K562 (cell line): ENCODE measurements at regions not wholly inside any gene's neighbourhood (a gene's known extent, or its start where the extent isn't known, plus 50 kb on each side); places are given as distances from the start of the nearest gene placed in this dataset.

Source experiments
- ATAC-seq: fragments of 200-7000 bp; cut with Tn5 transposase; 3 replicates; pipeline ENCODE4 v1.9.1; 2020; ENCODE audit warnings: moderate library complexity
- BruUV-seq: library from RNA; stranded (reverse); fragments of 400-500 nt; replicated peaks from 2 replicates; lab custom pipeline; 2021; lab: Mats Ljungman, UMichigan
- CTCF ChIA-PET: fragments of 300-600 bp; formaldehyde crosslinking; extraction: SDS; loops from one replicate; lab custom pipeline; 2021; ENCODE audit warnings: low intra/inter-chr PET ratio; lab: Yijun Ruan, JAX
- POLR2A ChIA-PET: fragments of 300-600, 350-650 bp; sonication (Branson Sonifier 250); formaldehyde crosslinking; extraction: SDS; loops from one replicate; lab custom pipeline; 2021; ENCODE audit warnings: antibody characterized with exemption, inconsistent platforms; lab: Yijun Ruan, JAX
- DNase-seq, 4 experiments: peaks; one replicate each; pipeline versions ENCODE4 v3.0.0 to v3.0.0-alpha.2; 2011 to 2018; ENCODE audit warnings: low spot score in 3 of 4, mixed read lengths in 3 of 4; ENCODE audit errors: extremely low read depth in 1 of 4
- FAIRE-seq: peaks from 2 replicates; lab custom pipeline; 2011; peaks lifted over from hg19 to GRCh38; lab: Jason Lieb, UNC
- H2AFZ ChIP-seq: 2 replicates; pipeline ENCODE4 v1.6.0; 2011; ENCODE audit warnings: low read depth, low read length, control low read depth, inconsistent platforms
- H3K27ac ChIP-seq: fragments of 200-600 bp; 3 replicates; pipeline ENCODE4 v1.8.0; 2011; ENCODE audit warnings: low read depth, mild to moderate bottlenecking, control low read depth, inconsistent platforms, low read length, moderate library complexity, mixed read lengths; ENCODE audit errors: extremely low read depth
- H3K27me3 ChIP-seq, 2 experiments: fragments of 300-600 bp in 1 of 2; 2 replicates in 1 of 2; 3 replicates in 1 of 2; pipeline versions ENCODE4 v1.6.0 to v1.8.0; 2011; ENCODE audit warnings: inconsistent platforms in 2 of 2, low read length in 2 of 2, mild to moderate bottlenecking in 1 of 2, mixed read lengths in 1 of 2, moderate library complexity in 1 of 2; ENCODE audit not compliant: control insufficient read depth in 2 of 2, insufficient read depth in 2 of 2
- H3K36me3 ChIP-seq: fragments of 300-600 bp; 3 replicates; pipeline ENCODE4 v1.8.0; 2011; ENCODE audit warnings: mild to moderate bottlenecking, low read length, inconsistent platforms; ENCODE audit not compliant: control insufficient read depth, insufficient read depth
- H3K4me1 ChIP-seq, 2 experiments: fragments of 200-600 bp in 1 of 2; replicated peaks in 1 of 2; 2 replicates in 1 of 2; 3 replicates in 1 of 2; pipeline versions ENCODE4 v1.5.1 to v1.8.0; 2011; ENCODE audit warnings: inconsistent platforms in 2 of 2, low read length in 2 of 2, mild to moderate bottlenecking in 1 of 2, mixed read lengths in 1 of 2, moderate library complexity in 1 of 2; ENCODE audit not compliant: control insufficient read depth in 2 of 2, insufficient read depth in 2 of 2
- H3K4me2 ChIP-seq: 2 replicates; pipeline ENCODE4 v1.6.1; 2011; ENCODE audit warnings: low read length, control low read depth, inconsistent platforms, mixed read lengths; ENCODE audit not compliant: insufficient read depth
- H3K4me3 ChIP-seq: fragments of 200-600 bp; sonication (generic), shearing (Covaris generic); 2 replicates; pipeline ENCODE4 v1.5.1; 2016; ENCODE audit warnings: control low read depth, inconsistent platforms
- H3K79me2 ChIP-seq: fragments of 200-600 bp; 3 replicates; pipeline ENCODE4 v1.8.0; 2011; ENCODE audit warnings: low read length, inconsistent platforms; ENCODE audit not compliant: control insufficient read depth, insufficient read depth
- H3K9ac ChIP-seq, 2 experiments: 2 replicates each; pipeline versions ENCODE4 v1.6.0 to v1.6.1; 2011; ENCODE audit warnings: low read depth in 2 of 2, low read length in 2 of 2, control low read depth in 1 of 2, inconsistent platforms in 1 of 2, mild to moderate bottlenecking in 1 of 2, mixed read lengths in 1 of 2; ENCODE audit not compliant: insufficient read depth in 1 of 2
- H3K9me1 ChIP-seq: one replicate; pipeline ENCODE4 v1.6.0; 2011; ENCODE audit warnings: inconsistent platforms, mild to moderate bottlenecking, low read length, moderate library complexity; ENCODE audit not compliant: control insufficient read depth, insufficient read depth
- H3K9me3 ChIP-seq: replicated peaks from 2 replicates; pipeline ENCODE4 v1.5.1; 2011; ENCODE audit warnings: low read depth, low read length, inconsistent platforms; ENCODE audit not compliant: control insufficient read depth, insufficient read depth
- H4K20me1 ChIP-seq: replicated peaks from 2 replicates; pipeline ENCODE4 v1.6.1; 2011; ENCODE audit warnings: low read length, inconsistent platforms, mixed read lengths; ENCODE audit not compliant: control insufficient read depth, insufficient read depth
- BCL6 ChIP-seq: fragments of 250-450 bp; sonication (Bioruptor Pico); IDR thresholded peaks from 2 replicates; pipeline ENCODE4 v1.4.0; 2020
- BRCA1 ChIP-seq, 2 experiments: fragments of 450-650 bp in 1 of 2; sonication (generic) in 1 of 2; formaldehyde crosslinking in 1 of 2; IDR thresholded peaks; 2 replicates each; pipeline versions ENCODE4 v1.5.0 to v1.6.1; 2017 to 2020; ENCODE audit warnings: mild to moderate bottlenecking in 1 of 2, missing genetic modification reagents in 1 of 2
- CAMTA2 ChIP-seq: fragments of 250-450 bp; sonication (Bioruptor Pico); conservative IDR thresholded peaks from 2 replicates; pipeline ENCODE4 v1.5.1; 2022
- EP300 ChIP-seq: IDR thresholded peaks from 2 replicates; pipeline ENCODE4 v1.6.1; 2012; ENCODE audit warnings: low read length, improper control_type of control experiment
- ETV6 ChIP-seq, 3 experiments: fragments of 150-350 bp in 1 of 3; sonication (generic) in 1 of 3; formaldehyde crosslinking in 1 of 3; IDR thresholded peaks; 2 replicates each; pipeline versions ENCODE4 v1.6.1 to v1.8.0; 2014 to 2022; ENCODE audit warnings: borderline replicate concordance in 2 of 3, low read depth in 2 of 3, antibody characterized with exemption in 1 of 3, low read length in 1 of 3, mild to moderate bottlenecking in 1 of 3, missing genetic modification reagents in 1 of 3
- NEUROD1 ChIP-seq: fragments of 150-350 bp; IDR thresholded peaks from 2 replicates; pipeline ENCODE4 v1.6.1; 2014; ENCODE audit warnings: borderline replicate concordance, low read length, low read depth; ENCODE audit not compliant: partially characterized antibody
- NONO ChIP-seq, 2 experiments: fragments of 200-400 bp in 1 of 2; fragments of 450-650 bp in 1 of 2; formaldehyde crosslinking in 1 of 2; IDR thresholded peaks; 2 replicates each; pipeline ENCODE4 v1.6.1; 2017; ENCODE audit warnings: low read depth in 2 of 2, mild to moderate bottlenecking in 2 of 2, moderate library complexity in 2 of 2, low read length in 1 of 2
- POLR2G ChIP-seq: fragments of 200-400 bp; formaldehyde crosslinking; IDR thresholded peaks from 2 replicates; pipeline ENCODE4 v1.6.1; 2017; ENCODE audit warnings: low read depth, mild to moderate bottlenecking, antibody characterized with exemption, low read length, moderate library complexity
- TAF1 ChIP-seq: IDR thresholded peaks from 2 replicates; pipeline ENCODE4 v1.6.1; 2011; ENCODE audit warnings: mild to moderate bottlenecking, low read length, moderate library complexity; ENCODE audit not compliant: insufficient read depth, control insufficient read depth, severe bottlenecking; ENCODE audit errors: extremely low read depth
- TEAD1 ChIP-seq, 2 experiments: fragments of 450-650 bp in 1 of 2; sonication (generic) in 1 of 2; formaldehyde crosslinking; IDR thresholded peaks; 2 replicates each; pipeline versions ENCODE4 v1.4.0 to v1.8.0; 2020 to 2022; ENCODE audit warnings: mild to moderate bottlenecking in 2 of 2, missing genetic modification reagents in 1 of 2
- TFAM ChIP-seq: fragments of 250-450 bp; sonication (Bioruptor Pico); conservative IDR thresholded peaks from 2 replicates; pipeline ENCODE4 v1.5.0; 2021; ENCODE audit warnings: mild to moderate bottlenecking, moderate library complexity
- ZNF143 ChIP-seq: sonication (generic); formaldehyde crosslinking; IDR thresholded peaks from 2 replicates; pipeline ENCODE4 v1.9.0; 2022; ENCODE audit warnings: mild to moderate bottlenecking, missing genetic modification reagents
- in situ Hi-C: fragments of 300-500 bp; cut with MboI; formaldehyde crosslinking; loops from 4 replicates; pipeline ENCODE4 v1.15.0; 2018; ENCODE audit warnings: inconsistent platforms, mixed read lengths
- intact Hi-C: fragments of 100-400 bp; cut with micrococcal nuclease; formaldehyde crosslinking; loops from 2 replicates; pipeline ENCODE4 v1.14.2; 2022
- TF ChIP-seq, protein P1 (sequence below): fragments of 450-650 bp; IDR thresholded peaks from 2 replicates; pipeline ENCODE4 v1.6.1; 2016; ENCODE audit warnings: borderline replicate concordance
- TF ChIP-seq, protein P2 (sequence below): sonication (generic); formaldehyde crosslinking; IDR thresholded peaks from 2 replicates; pipeline ENCODE4 v1.8.1; 2023; ENCODE audit warnings: mild to moderate bottlenecking, missing genetic modification reagents
- TF ChIP-seq, protein P3 (sequence below): fragments of 450-650 bp; formaldehyde crosslinking; conservative IDR thresholded peaks from 2 replicates; pipeline ENCODE4 v1.4.0; 2022; ENCODE audit warnings: mild to moderate bottlenecking, missing genetic modification characterization

DNA sequence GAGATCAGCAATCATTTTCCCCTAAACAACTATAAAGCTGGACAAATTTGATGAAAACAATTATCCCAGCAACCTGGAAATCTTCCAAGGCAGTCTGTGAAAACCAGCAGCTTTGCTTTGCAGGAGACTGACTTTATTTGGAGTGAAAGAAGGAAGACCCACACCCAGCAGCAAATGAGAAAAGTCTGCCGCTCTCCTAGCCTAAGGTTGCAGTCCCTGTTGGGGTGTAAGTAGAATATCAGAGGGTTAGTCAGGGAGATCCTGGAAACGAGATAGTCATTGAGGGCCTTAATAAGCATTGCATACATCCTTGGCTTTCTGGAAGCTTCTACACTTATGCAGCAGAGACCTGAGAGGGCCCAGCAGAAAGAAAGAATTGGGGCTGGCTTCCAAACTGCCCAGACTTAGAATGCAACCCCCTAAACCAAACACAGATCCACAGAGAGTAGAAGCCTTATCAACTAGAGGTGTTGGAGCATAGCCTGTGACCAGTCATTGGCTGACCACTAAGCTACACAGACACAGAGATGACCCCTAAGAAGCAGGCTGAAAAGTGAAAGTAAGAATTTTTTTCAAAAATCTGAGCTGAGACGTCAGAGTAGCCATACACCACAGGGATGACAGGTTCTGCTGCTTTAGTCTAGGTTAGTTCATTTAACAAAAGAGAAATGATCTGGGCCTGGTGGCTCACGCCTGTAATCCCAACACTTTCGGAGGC is 98.3 kb downstream of the LYPLAL1 start (continued):
- TF ChIP-seq NEUROD1 (no peak), EP300 (no peak), BRCA1 (IDR thresholded peaks at IDR 0.05) (no peak), BRCA1 (CRISPR knock-in tag; IDR thresholded peaks at IDR 0.05) (no peak)

DNA sequence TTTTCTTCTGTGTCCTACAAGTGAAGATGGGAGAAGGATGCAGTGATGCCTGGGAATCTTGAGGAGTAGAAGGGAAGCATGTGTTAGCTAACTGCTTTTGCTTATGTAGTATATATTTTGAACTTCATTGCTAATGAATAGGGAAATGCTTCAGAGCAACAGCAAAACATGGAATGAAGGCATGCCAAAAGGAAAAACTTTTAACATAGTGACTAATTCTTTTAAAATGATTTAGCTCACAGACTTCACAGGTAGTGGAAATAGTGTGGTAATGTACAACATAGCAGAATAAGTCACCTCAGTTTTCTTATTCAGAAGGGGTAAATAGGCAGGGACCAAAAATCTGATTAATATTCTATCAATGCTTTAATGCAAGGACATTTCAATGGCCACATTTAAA is 95.5 kb downstream of the LYPLAL1 start:
- POLR2A ChIA-PET: no interaction called here
- Histone ChIP-seq H3K27ac (no peak overlapping the region), H3K4me1 (no peaks in the 10 kb centered on the region), H2AFZ (no peak overlapping the region), H4K20me1 (no peaks in the 10 kb centered on the region), H3K27me3 (no peaks in the 10 kb centered on the region), H3K9me1 (no peaks in the 10 kb centered on the region), H3K4me3 (no peak overlapping the region), H3K9me3 (no peaks in the 10 kb centered on the region), H3K9ac (no peak overlapping the region), H3K36me3 (no peaks in the 10 kb centered on the region), H3K4me2 (no peak overlapping the region), H3K79me2 (no peaks in the 10 kb centered on the region)
- intact Hi-C loops: no loop called here
- no peak for DNase-seq
- no peak for ATAC-seq
- in situ Hi-C loops: no loop called here
- CTCF ChIA-PET: no interaction called here
- FAIRE-seq: no peak
- BruUV-seq: no TSS peak
- no peak for TF ChIP-seq NONO (IDR thresholded peaks at IDR 0.05; ENCODE audit: low read depth in 2 of 2, low read length in 1 of 2)
- TF ChIP-seq ZNF143 (CRISPR knock-in tag): no peak
- TF ChIP-seq TAF1: no peak
- no peak for TF ChIP-seq BCL6
- no peak for TF ChIP-seq POLR2G
- TF ChIP-seq, protein P1, sequence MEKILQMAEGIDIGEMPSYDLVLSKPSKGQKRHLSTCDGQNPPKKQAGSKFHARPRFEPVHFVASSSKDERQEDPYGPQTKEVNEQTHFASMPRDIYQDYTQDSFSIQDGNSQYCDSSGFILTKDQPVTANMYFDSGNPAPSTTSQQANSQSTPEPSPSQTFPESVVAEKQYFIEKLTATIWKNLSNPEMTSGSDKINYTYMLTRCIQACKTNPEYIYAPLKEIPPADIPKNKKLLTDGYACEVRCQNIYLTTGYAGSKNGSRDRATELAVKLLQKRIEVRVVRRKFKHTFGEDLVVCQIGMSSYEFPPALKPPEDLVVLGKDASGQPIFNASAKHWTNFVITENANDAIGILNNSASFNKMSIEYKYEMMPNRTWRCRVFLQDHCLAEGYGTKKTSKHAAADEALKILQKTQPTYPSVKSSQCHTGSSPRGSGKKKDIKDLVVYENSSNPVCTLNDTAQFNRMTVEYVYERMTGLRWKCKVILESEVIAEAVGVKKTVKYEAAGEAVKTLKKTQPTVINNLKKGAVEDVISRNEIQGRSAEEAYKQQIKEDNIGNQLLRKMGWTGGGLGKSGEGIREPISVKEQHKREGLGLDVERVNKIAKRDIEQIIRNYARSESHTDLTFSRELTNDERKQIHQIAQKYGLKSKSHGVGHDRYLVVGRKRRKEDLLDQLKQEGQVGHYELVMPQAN: no peak
- no peak for TF ChIP-seq TEAD1 (CRISPR knock-in tag; IDR thresholded peaks at IDR 0.05)
- TF ChIP-seq, protein P2, sequence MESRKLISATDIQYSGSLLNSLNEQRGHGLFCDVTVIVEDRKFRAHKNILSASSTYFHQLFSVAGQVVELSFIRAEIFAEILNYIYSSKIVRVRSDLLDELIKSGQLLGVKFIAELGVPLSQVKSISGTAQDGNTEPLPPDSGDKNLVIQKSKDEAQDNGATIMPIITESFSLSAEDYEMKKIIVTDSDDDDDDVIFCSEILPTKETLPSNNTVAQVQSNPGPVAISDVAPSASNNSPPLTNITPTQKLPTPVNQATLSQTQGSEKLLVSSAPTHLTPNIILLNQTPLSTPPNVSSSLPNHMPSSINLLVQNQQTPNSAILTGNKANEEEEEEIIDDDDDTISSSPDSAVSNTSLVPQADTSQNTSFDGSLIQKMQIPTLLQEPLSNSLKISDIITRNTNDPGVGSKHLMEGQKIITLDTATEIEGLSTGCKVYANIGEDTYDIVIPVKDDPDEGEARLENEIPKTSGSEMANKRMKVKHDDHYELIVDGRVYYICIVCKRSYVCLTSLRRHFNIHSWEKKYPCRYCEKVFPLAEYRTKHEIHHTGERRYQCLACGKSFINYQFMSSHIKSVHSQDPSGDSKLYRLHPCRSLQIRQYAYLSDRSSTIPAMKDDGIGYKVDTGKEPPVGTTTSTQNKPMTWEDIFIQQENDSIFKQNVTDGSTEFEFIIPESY: no peak
- TF ChIP-seq, protein P3, sequence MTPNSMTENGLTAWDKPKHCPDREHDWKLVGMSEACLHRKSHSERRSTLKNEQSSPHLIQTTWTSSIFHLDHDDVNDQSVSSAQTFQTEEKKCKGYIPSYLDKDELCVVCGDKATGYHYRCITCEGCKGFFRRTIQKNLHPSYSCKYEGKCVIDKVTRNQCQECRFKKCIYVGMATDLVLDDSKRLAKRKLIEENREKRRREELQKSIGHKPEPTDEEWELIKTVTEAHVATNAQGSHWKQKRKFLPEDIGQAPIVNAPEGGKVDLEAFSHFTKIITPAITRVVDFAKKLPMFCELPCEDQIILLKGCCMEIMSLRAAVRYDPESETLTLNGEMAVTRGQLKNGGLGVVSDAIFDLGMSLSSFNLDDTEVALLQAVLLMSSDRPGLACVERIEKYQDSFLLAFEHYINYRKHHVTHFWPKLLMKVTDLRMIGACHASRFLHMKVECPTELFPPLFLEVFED (CRISPR knock-in tag): no peak
- TF ChIP-seq CAMTA2 (CRISPR knock-in tag): no peak
- no peak for TF ChIP-seq ETV6 (IDR thresholded peaks at IDR 0.05; ENCODE audit: borderline replicate concordance in 1 of 2, low read depth in 2 of 2, low read length in 1 of 2)
- no peak for TF ChIP-seq ETV6 (CRISPR knock-in tag; IDR thresholded peaks at IDR 0.05; ENCODE audit: borderline replicate concordance)
- TF ChIP-seq TFAM (CRISPR knock-in tag): no peak
